ENCODE measurements at regions not wholly inside any gene's neighbourhood (a gene's known extent, or its start where the extent isn't known, plus 50 kb on each side); places are given as distances from the start of the nearest gene placed in this dataset.
"Not testable (repeated sequence)": the region's sequence is repeated elsewhere in the genome, so short reads cannot be mapped to it uniquely, and the experiment has no call there.

GRCh38 chr3:104126864-104127553 is 1239.7 kb upstream of the ALCAM start:
- DNase-seq (ENCODE audit: low read depth in 2 of 2), result no peak

- no peak for DNase-seq (ENCODE audit: low read depth in 2 of 2)
Observed at GRCh38 chr3:104127830-104128229, 1238.9 kb upstream of the ALCAM start.

GRCh38 chr3:104132566-104133403 is 1233.9 kb upstream of the ALCAM start:
- no peak for DNase-seq (ENCODE audit: low read depth in 2 of 2)

GRCh38 chr3:104133630-104134029 is 1233.1 kb upstream of the ALCAM start:
- DNase-seq (ENCODE audit: low read depth in 2 of 2), result no peak

- DNase-seq (ENCODE audit: low read depth in 2 of 2), result no peak
Observed at GRCh38 chr3:104137116-104137515, 1229.6 kb upstream of the ALCAM start.

DNA sequence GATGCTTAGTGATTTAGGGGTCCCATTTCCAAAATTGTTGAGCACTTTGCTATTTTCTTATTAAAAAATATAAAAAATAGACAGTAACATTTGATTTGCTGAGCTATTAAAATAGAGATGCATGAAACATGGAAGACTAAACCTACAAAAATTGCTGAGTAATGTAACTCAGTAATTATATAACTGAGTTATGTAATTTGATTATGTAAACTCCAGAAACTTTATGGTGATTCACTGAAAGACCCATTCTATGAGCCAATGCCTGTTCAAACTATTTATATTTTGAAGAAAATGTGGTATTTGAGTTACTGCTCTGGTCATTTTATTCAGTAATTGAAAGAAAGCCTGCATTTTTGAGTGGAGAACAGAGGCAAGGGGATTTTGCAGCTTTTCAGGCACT is 1221.5 kb upstream of the ALCAM start:
- no peak for DNase-seq (ENCODE audit: low read depth in 2 of 2)

- DNase-seq (ENCODE audit: low read depth in 2 of 2), result no peak
Observed at GRCh38 chr3:104149154-104149553, 1217.6 kb upstream of the ALCAM start.

DNA sequence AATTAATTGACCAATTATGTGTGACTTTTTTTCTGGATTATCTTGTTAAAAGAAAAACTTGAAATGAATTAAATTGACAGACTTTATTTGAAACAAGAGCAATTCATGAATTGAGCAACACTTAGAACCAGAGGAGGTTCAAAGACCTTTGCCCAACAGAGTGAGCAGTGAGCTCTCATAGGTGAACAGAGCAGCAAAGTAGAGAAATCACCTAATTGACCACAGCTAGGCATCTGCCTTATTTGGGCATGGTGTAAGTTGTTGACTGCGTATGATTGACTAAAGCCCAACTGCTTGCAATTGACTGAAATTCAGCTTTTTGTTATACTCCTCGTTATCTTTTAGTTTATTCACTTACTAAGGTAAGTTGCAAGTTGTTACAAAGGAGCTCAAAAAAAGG is 1216.0 kb upstream of the ALCAM start:
- no peak for DNase-seq (ENCODE audit: low read depth in 2 of 2)

DNA sequence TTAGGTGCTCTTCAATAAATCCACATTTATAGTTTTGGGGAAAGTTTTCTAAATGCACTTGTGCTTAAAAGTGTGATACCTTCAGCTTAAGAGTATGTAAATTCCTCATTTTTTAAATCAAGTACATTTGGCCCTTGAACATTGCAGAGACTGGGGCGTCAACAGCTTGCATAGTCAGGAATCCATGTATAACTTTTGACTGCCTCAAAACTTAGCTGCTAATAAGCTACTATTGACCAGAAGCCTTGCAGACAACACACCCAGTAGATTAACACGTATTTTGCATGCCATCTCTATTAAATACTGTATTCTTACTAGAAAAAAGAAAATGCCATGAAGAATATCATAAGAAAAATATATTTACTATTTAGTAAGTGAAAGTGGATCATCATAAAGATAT is 1211.8 kb upstream of the ALCAM start:
- DNase-seq (ENCODE audit: low read depth in 2 of 2), result no peak

DNA sequence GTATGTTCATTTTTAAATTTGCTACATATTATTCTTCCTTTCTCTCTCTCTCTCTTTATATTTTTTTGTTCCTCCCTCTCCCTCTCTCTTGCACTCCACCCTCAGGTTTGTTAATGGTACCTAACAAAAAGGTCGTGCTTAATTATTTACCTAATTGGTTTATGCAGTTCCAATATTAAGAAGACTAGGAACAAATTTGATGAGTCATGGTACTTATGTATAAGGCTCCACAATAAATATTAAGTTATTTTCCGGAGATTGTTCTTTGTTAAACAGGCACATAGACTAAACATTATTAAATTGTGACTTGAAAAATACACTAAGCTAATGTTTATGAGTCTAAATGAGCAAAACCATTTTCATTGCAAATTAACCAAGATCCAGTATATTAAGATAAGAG is 1200.8 kb upstream of the ALCAM start:
- DNase-seq (ENCODE audit: low read depth in 2 of 2), result no peak

DNA sequence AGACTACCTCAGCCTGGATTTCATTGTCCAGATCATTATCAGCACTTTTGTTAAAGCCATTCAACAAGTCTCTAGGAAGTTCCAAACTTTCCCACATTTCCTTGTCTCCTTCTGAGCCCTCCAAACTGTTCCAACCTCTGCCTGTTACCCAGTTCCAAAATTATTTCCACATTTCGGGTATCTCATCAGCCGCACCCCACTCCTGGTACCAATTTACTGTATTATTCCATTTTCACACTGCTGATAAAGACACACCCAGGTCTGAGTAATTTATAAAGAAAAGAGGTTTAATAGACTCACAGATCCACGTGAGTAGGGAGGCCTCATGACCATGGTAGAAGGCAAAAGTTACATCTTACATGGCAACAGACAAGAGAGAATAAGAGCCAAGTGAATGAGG is 1198.3 kb upstream of the ALCAM start:
- no peak for DNase-seq (ENCODE audit: low read depth in 2 of 2)

- no peak for DNase-seq (ENCODE audit: low read depth in 2 of 2)
Observed at GRCh38 chr3:104175696-104176095, 1191.0 kb upstream of the ALCAM start.

- no peak for DNase-seq (ENCODE audit: low read depth in 2 of 2)
Observed at GRCh38 chr3:104176706-104177105, 1190.0 kb upstream of the ALCAM start.

DNA sequence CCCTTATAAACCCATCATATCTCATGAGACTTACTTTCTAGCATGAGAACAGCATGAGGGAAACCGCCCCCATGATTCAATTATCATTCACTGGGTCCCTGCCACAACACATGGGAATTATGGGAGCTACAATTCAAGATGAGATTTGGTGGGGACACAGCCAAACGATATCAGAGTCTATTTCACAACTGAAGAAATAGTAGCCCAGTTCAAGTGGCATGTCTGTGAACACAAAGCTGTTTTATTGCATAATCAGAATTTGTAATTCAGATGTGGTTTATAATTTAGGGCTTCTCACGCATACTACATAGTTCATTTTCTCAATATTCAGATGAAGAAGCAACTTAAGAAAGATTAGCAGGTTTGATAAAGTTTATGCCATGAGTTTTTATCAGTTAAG is 1188.0 kb upstream of the ALCAM start:
- no peak for DNase-seq (ENCODE audit: low read depth in 2 of 2)

DNA sequence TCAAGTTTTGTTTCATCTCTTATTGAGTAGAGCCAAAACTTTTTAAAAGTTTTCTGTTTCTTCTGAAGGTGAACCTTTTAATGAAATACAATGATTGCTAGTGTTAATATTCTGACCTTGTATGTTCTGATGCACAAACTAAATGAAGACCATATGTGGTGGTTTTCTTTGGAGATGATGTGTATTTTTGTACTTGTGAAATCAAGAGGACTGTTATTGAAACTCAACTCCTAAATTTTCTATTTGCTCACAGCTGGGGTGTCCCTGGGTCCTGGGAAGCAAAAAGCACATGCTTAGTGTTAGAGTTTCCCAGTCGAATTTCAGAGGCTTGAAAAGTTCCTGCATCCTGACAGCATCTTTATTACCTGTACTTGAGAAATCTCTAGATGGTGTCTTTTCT is 1185.8 kb upstream of the ALCAM start:
- no peak for DNase-seq (ENCODE audit: low read depth in 2 of 2)

DNA sequence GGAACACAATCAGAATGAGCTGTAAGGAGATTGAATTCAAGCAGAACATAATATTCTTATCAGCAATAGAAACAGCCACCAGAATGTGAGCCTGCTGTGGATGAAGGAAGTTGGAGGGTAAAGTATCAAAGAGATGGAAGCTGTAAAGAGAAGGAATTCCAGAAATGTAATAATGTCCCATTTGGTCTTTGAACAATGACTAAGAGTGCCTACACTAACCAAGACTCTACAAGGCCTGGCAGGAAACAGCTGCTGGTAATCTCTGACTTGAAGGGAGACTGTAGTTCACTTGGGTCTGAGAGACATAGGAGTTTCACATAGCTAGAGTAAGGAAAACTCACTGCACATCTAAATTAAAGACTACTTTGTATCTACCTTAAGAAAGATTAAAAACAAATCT is 1176.0 kb upstream of the ALCAM start:
- DNase-seq (ENCODE audit: low read depth in 2 of 2), result no peak

- no peak for DNase-seq (ENCODE audit: low read depth in 2 of 2)
Observed at GRCh38 chr3:104198131-104198530, 1168.6 kb upstream of the ALCAM start.

- DNase-seq (ENCODE audit: low read depth in 2 of 2), result no peak
Observed at GRCh38 chr3:104206925-104207324, 1159.8 kb upstream of the ALCAM start.

DNA sequence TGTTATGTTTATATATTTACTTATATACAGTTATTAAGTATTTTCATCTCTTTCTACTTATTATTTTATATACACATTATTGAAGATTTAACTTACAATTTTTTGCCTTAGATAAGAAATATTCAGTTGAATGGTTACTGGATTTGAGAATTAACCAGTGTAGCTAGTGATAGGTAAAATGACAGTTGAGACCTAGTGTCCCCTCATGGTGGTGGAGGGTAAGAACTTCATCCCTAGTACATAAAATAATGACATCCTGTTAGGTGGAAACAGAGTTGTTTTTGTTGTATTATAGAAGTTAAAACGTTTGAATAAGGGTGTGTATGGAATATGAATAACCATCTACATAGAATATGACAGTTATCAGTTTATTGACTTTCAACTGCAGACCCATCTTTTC is 1152.4 kb upstream of the ALCAM start:
- DNase-seq (ENCODE audit: low read depth in 2 of 2), result no peak

DNA sequence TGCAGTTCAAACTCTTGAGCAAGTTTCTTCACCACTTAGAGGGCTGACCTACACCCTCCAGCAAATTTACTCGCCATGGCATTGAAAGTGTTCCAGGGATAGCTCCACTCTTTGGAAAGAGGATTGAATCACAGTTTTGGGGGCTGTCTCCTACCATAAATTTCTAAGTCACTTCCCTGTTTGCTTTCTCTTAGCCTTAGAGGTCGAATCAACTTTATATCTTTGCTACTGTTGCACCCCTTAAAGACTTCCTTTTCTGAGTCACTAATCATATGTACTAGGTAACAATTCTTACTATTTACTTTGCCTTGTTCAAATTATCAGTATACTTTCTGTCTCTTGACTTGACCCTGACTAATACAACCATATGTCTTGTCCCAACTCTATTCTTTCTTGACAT is 1151.8 kb upstream of the ALCAM start:
- DNase-seq (ENCODE audit: low read depth in 2 of 2), result no peak

DNA sequence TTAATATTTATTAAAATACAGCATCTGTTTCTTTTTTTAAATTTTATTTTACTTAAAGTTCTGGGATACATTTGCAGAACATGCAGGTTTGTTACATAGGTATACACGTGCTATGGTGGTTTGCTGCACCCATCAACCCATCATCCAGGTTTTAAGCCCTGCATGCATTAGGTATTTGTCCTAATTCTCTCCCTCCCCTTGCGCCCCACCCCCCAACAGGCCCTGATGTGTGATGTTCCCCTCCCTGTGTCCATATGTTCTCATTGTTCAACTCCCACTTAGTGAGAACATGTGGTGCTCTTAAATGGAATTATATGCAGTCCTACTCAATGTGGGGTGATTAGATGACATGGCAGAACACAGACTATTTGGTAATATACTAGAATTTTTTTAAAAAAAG is 1147.7 kb upstream of the ALCAM start:
- DNase-seq (ENCODE audit: low read depth in 2 of 2), result not testable (repeated sequence)

DNA sequence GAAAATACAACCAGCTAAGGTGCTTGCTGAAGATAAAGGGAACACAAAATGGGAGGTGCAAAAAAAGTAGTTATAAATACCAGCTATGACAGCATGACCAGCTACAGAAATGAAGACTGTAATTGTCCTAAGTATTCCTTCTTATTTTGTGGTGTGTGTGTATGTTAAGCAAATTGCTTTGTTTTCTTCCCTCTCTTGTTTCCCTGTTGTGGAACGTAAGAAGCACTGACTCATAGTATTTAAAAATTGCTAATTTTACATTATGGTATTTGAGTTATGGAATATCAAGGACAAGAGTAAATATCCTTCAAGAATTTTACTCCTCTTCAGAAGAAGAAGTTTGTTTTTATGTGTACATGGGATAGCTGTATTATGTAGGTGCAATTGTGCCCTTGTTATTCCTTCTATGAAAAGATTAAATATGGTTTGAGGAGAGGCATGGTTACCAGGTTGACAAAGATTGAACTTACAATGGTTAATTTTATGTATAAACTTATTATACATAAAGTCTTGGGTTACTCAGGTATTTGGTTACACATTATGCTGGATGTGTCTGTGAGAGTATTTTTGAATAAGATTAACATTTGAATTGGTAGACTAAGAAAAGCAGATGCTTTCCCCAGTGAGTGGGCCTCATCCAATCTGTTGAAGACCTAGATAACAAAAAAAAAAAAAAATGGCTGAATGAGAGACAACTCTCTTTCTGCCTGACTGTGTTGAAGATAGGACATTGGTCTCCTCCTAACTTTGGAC is 1132.1 kb upstream of the ALCAM start:
- DNase-seq (ENCODE audit: low read depth in 2 of 2), result no peak

All from stimulated activated CD8-positive, alpha-beta memory T cell treated with anti-CD3 and anti-CD28 coated beads, Interleukin-2, amount 100 ng/mL, for 48 hours (primary cell).